ENCODE measurements at regions not wholly inside any gene's neighbourhood (a gene's known extent, or its start where the extent isn't known, plus 50 kb on each side); places are given as distances from the start of the nearest gene placed in this dataset.

- TF ChIP-seq POLR2AphosphoS5 (IDR thresholded peaks at IDR 0.05; ENCODE audit: low read length) (no peak), HDAC6 (IDR thresholded peaks at IDR 0.05; ENCODE audit: unreplicated experiment) (no peak), TAF1 (IDR thresholded peaks at IDR 0.05; ENCODE audit: borderline replicate concordance, low read depth, low read length) (no peak), REST (IDR thresholded peaks at IDR 0.05; ENCODE audit: low read depth, low read length) (no peak), CTCF (IDR thresholded peaks at IDR 0.05 in 2 of 3, conservative IDR thresholded peaks at IDR 0.05 in 1 of 3; ENCODE audit: control insufficient read depth in 2 of 3, extremely low read depth in 1 of 3, insufficient read depth in 1 of 3, low read depth in 3 of 3, low read length in 3 of 3) (no peak), SPI1 (IDR thresholded peaks at IDR 0.05; ENCODE audit: borderline replicate concordance, insufficient read depth, low read depth, low read length) (no peak), TARDBP (IDR thresholded peaks at IDR 0.05; ENCODE audit: borderline replicate concordance) (no peak), SMARCA5 (IDR thresholded peaks at IDR 0.05) (no peak), BHLHE40 (IDR thresholded peaks at IDR 0.05; ENCODE audit: borderline replicate concordance in 1 of 2, low read depth in 2 of 2, low read length in 1 of 2) (no peak), EP300 (IDR thresholded peaks at IDR 0.05; ENCODE audit: borderline replicate concordance in 1 of 2, control insufficient read depth in 1 of 2, low read depth in 2 of 2, low read length in 2 of 2) (no peak), POLR2A (IDR thresholded peaks at IDR 0.05; ENCODE audit: low read depth, low read length) (no peak), NR2C2 (IDR thresholded peaks at IDR 0.05; ENCODE audit: borderline replicate concordance, control insufficient read depth, insufficient read length, low read depth) (no peak), NRF1 (conservative IDR thresholded peaks at IDR 0.05; ENCODE audit: low read depth, low read length) (no peak)
These were observed 1431.7 kb upstream of the IGFBP7 start for GRCh38 chr4:58541926-58542325.

Measured in GM12878 (cell line).